ENCODE measurements at regions not wholly inside any gene's neighbourhood (a gene's known extent, or its start where the extent isn't known, plus 50 kb on each side); places are given as distances from the start of the nearest gene placed in this dataset.

DNA sequence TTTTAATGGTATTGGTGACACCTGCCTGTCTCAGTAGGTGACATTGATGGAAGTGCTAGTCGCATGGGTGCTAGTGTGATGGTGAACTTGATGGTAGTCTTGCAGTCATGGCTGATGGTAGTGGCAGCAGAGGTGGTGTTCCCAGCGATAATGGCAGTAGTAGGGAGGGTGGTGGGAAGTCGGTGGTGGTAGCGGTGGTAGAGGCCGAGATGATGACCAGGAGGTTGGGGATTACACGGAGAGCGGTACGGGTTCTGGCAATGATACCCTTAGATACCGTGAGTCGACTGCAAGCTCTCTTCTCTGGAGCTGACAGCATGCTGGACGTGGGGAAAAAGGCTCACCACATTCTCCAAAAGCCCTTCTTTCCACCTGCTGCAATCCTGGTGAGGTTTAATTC is 99.4 kb upstream of the SLC2A1 start:
- Histone ChIP-seq H3K4me3 (no peak overlapping the region), H3K27me3 (ENCODE audit: low read depth) (peaks cover 12% of the 10 kb centered on the region), H3K27ac (replicated peaks) (no peak overlapping the region), H3K4me1 (peaks cover 8% of the 10 kb centered on the region), H3K9me3 (replicated peaks) (no peaks in the 10 kb centered on the region), H3K36me3 (no peaks in the 10 kb centered on the region)
- no peak for TF ChIP-seq CTCF (IDR thresholded peaks at IDR 0.05; ENCODE audit: borderline replicate concordance)
- intact Hi-C loops (cut with micrococcal nuclease) = no loop called here
- no peak for DNase-seq

- intact Hi-C loops (cut with micrococcal nuclease) = no loop called here
- Histone ChIP-seq H3K4me1 (peaks cover 8% of the 10 kb centered on the region), H3K36me3 (no peaks in the 10 kb centered on the region), H3K4me3 (no peak overlapping the region), H3K9me3 (replicated peaks) (no peaks in the 10 kb centered on the region), H3K27ac (replicated peaks) (no peak overlapping the region), H3K27me3 (ENCODE audit: low read depth) (peaks cover 12% of the 10 kb centered on the region)
- no peak for TF ChIP-seq CTCF (IDR thresholded peaks at IDR 0.05; ENCODE audit: borderline replicate concordance)
- no peak for DNase-seq
Measured at GRCh38 chr1:43057567-43057966, 98.9 kb upstream of the SLC2A1 start.

DNA sequence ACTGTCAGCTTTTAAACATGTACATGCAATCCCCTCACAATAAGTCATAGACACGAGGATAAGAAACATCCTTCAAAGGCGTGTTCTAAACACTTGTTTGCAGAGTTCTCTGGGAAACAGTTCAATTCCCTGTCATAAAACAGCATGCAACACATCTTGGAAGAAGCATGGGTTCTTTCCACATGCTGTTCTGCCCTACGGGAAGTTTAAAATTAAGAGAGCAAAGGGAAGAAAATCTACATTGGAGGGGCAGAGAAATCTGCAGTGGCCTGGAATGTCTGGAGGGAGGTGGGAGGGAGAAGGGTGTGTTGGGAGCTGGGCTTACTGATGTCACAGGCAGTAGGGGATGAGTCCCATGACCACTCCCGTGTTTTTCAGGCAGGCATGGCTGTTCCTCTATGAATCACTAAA is 98.3 kb upstream of the SLC2A1 start:
- Histone ChIP-seq H3K27me3 (ENCODE audit: low read depth) (peaks cover 12% of the 10 kb centered on the region), H3K9me3 (replicated peaks) (no peaks in the 10 kb centered on the region), H3K4me1 (peaks cover 8% of the 10 kb centered on the region), H3K36me3 (no peaks in the 10 kb centered on the region), H3K4me3 (no peak overlapping the region), H3K27ac (replicated peaks) (no peak overlapping the region)
- DNase-seq = no peak
- TF ChIP-seq CTCF (IDR thresholded peaks at IDR 0.05; ENCODE audit: borderline replicate concordance) = no peak
- intact Hi-C loops (cut with micrococcal nuclease) = no loop called here

DNA sequence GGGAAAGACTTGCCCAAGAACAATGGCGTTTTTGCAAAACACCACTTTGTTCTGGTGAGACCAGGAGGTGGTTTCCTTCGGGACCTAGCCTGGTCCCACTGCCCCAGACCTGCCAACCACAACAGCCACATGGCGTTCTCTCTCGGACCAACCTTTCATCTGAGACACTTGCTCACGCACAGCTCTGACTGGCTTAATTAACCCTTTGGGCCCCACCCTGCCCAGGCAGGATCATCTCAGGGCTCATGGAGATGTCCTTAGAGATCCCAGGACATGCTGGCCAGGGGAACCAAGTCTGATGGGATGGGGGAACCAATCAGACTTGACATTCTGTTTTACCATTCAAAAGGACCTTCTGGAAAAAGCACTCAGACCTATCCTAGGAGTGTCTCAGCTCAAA is 97.8 kb upstream of the SLC2A1 start:
- no peaks in the 10 kb centered on the region for H3K36me3 ChIP-seq
- peaks cover 12% of the 10 kb centered on the region for H3K27me3 ChIP-seq (ENCODE audit: low read depth)
- H3K4me1 ChIP-seq = peaks cover 8% of the 10 kb centered on the region
- no peak for TF ChIP-seq CTCF (IDR thresholded peaks at IDR 0.05; ENCODE audit: borderline replicate concordance)
- DNase-seq = no peak
- no peak overlapping the region for H3K4me3 ChIP-seq
- intact Hi-C loops (cut with micrococcal nuclease) = no loop called here
- H3K27ac ChIP-seq (replicated peaks) = no peak overlapping the region
- no peaks in the 10 kb centered on the region for H3K9me3 ChIP-seq (replicated peaks)

GRCh38 chr1:43054961-43055360 is 96.3 kb upstream of the SLC2A1 start:
- no peak overlapping the region for H3K4me3 ChIP-seq
- H3K36me3 ChIP-seq = no peaks in the 10 kb centered on the region
- intact Hi-C loops (cut with micrococcal nuclease) = no loop called here
- no peak for TF ChIP-seq CTCF (IDR thresholded peaks at IDR 0.05; ENCODE audit: borderline replicate concordance)
- H3K4me1 ChIP-seq = peaks cover 8% of the 10 kb centered on the region
- peaks cover 6% of the 10 kb centered on the region for H3K27me3 ChIP-seq (ENCODE audit: low read depth)
- H3K9me3 ChIP-seq (replicated peaks) = no peaks in the 10 kb centered on the region
- DNase-seq = no peak
- H3K27ac ChIP-seq (replicated peaks) = no peak overlapping the region
